GM18498 (cell line): ENCODE measurements at regions not wholly inside any gene's neighbourhood (a gene's known extent, or its start where the extent isn't known, plus 50 kb on each side); places are given as distances from the start of the nearest gene placed in this dataset.
"Not testable (repeated sequence)": the region's sequence is repeated elsewhere in the genome, so short reads cannot be mapped to it uniquely, and the experiment has no call there.

ENCODE experiments used
- ATAC-seq: cut with Tn5 transposase; IDR thresholded peaks from one replicate; pipeline ENCODE4 v1.9.1; 2021; ENCODE audit warnings: mild to moderate bottlenecking, moderate library complexity; ENCODE audit not compliant: unreplicated experiment

GRCh38 chr10:52477305-52477704, 163.2 kb downstream of the DKK1 start:
- ATAC-seq: no peak

GRCh38 chr10:52479567-52479966, 165.5 kb downstream of the DKK1 start:
- no peak for ATAC-seq

GRCh38 chr10:52481986-52482555, 168.0 kb downstream of the DKK1 start:
- no peak for ATAC-seq

GRCh38 chr10:52483587-52483986, 169.5 kb downstream of the DKK1 start:
- peak; percentile 88 for ATAC-seq

- ATAC-seq: no peak
Observed at GRCh38 chr10:52484206-52485065, 170.4 kb downstream of the DKK1 start.

GRCh38 chr10:52485462-52485861, 171.4 kb downstream of the DKK1 start:
- ATAC-seq: no peak

GRCh38 chr10:52486840-52487611, 172.9 kb downstream of the DKK1 start:
- ATAC-seq: no peak

- ATAC-seq: peak; percentile 52
Observed at GRCh38 chr10:52488606-52489485, 174.8 kb downstream of the DKK1 start.

- no peak for ATAC-seq
Observed at GRCh38 chr10:52491246-52491995, 177.3 kb downstream of the DKK1 start.

- ATAC-seq: no peak
Observed at GRCh38 chr10:52499281-52499680, 185.2 kb downstream of the DKK1 start.

GRCh38 chr10:52500476-52500875, 186.4 kb downstream of the DKK1 start:
- ATAC-seq: no peak

- ATAC-seq: no peak
Observed at GRCh38 chr10:52502237-52502636, 188.2 kb downstream of the DKK1 start.

GRCh38 chr10:52505341-52505740, 191.3 kb downstream of the DKK1 start:
- ATAC-seq: not testable (repeated sequence)

GRCh38 chr10:52514481-52514880, 200.4 kb downstream of the DKK1 start:
- ATAC-seq: no peak

GRCh38 chr10:52517012-52517411, 202.9 kb downstream of the DKK1 start:
- ATAC-seq: no peak

GRCh38 chr10:52523696-52524095, 209.6 kb downstream of the DKK1 start:
- no peak for ATAC-seq

- no peak for ATAC-seq
Observed at GRCh38 chr10:52525761-52526160, 211.7 kb downstream of the DKK1 start.

GRCh38 chr10:52526251-52526823, 212.3 kb downstream of the DKK1 start:
- ATAC-seq: no peak

- ATAC-seq: no peak
Observed at GRCh38 chr10:52532650-52533290, 218.7 kb downstream of the DKK1 start.
